ENCODE measurements at regions not wholly inside any gene's neighbourhood (a gene's known extent, or its start where the extent isn't known, plus 50 kb on each side); places are given as distances from the start of the nearest gene placed in this dataset.

DNA sequence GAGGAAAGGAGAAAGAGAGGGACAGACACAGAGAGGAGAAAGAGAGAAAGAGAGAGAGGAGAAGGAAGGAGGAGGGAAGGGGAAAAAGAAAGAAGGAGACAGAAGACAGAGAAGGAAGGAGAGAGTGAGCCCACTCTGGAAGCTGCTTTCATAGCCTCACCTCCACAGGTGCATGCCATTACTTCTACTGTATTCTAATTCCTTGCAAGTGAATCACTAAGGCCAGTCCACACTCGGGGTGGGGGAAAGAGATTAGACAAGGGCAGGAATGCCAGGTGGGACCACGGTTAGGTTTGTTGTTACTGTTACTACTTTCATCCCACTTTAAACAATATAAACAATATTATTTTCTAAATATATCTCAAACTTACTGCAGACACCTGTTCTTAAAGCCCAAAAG, 684.5 kb upstream of the ARGLU1 start:
- Histone ChIP-seq H3K9me3 (ENCODE audit: control insufficient read depth, insufficient read depth, low read depth, low read length) (no peaks in the 10 kb centered on the region), H3K4me1 (ENCODE audit: control insufficient read depth, insufficient read depth, low read length) (no peaks in the 10 kb centered on the region), H3K4me3 (ENCODE audit: low read depth, low read length) (no peak overlapping the region), H3K27ac (ENCODE audit: extremely low read depth, low read depth, low read length) (no peak overlapping the region), H3K36me3 (ENCODE audit: control insufficient read depth in 2 of 2, insufficient read depth in 1 of 2, low read length in 2 of 2) (no peaks in the 10 kb centered on the region)
- POLR2A ChIA-PET: no interaction called here
- CTCF ChIA-PET: interaction anchor here (0.7 kb wide), 1 partner anchor 1389 kb away, joined by 3 read pairs; no protein-coding TSS in a partner anchor
- no peak for TF ChIP-seq ZNF830 (tag by site-specific recombination; IDR thresholded peaks at IDR 0.05; ENCODE audit: low read depth)
- no peak for TF ChIP-seq ZNF585B (tag by site-specific recombination; IDR thresholded peaks at IDR 0.05)
- TF ChIP-seq ZNF324 (tag by site-specific recombination; IDR thresholded peaks at IDR 0.05): no peak
- TF ChIP-seq ZNF416 (tag by site-specific recombination; IDR thresholded peaks at IDR 0.05): no peak
- no peak for TF ChIP-seq ZNF791 (tag by site-specific recombination; IDR thresholded peaks at IDR 0.05)
- no peak for TF ChIP-seq ZNF621 (tag by site-specific recombination; IDR thresholded peaks at IDR 0.05)
- TF ChIP-seq FEZF1 (tag by site-specific recombination; IDR thresholded peaks at IDR 0.05): no peak
- no peak for TF ChIP-seq ZFP41 (tag by site-specific recombination; IDR thresholded peaks at IDR 0.05; ENCODE audit: borderline replicate concordance)
- TF ChIP-seq, protein P1, sequence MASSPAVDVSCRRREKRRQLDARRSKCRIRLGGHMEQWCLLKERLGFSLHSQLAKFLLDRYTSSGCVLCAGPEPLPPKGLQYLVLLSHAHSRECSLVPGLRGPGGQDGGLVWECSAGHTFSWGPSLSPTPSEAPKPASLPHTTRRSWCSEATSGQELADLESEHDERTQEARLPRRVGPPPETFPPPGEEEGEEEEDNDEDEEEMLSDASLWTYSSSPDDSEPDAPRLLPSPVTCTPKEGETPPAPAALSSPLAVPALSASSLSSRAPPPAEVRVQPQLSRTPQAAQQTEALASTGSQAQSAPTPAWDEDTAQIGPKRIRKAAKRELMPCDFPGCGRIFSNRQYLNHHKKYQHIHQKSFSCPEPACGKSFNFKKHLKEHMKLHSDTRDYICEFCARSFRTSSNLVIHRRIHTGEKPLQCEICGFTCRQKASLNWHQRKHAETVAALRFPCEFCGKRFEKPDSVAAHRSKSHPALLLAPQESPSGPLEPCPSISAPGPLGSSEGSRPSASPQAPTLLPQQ (tag by site-specific recombination; IDR thresholded peaks at IDR 0.05): no peak
- TF ChIP-seq ZNF48 (tag by site-specific recombination; IDR thresholded peaks at IDR 0.05): no peak
- TF ChIP-seq ZNF146 (tag by site-specific recombination; IDR thresholded peaks at IDR 0.05): no peak
- TF ChIP-seq SP2 (tag by site-specific recombination; IDR thresholded peaks at IDR 0.05): no peak
- TF ChIP-seq ZBTB8A (tag by site-specific recombination; IDR thresholded peaks at IDR 0.05): no peak
- TF ChIP-seq MZF1 (tag by site-specific recombination; IDR thresholded peaks at IDR 0.05; ENCODE audit: borderline replicate concordance): no peak
- TF ChIP-seq ZXDB (tag by site-specific recombination; IDR thresholded peaks at IDR 0.05): no peak
- TF ChIP-seq, protein P2, sequence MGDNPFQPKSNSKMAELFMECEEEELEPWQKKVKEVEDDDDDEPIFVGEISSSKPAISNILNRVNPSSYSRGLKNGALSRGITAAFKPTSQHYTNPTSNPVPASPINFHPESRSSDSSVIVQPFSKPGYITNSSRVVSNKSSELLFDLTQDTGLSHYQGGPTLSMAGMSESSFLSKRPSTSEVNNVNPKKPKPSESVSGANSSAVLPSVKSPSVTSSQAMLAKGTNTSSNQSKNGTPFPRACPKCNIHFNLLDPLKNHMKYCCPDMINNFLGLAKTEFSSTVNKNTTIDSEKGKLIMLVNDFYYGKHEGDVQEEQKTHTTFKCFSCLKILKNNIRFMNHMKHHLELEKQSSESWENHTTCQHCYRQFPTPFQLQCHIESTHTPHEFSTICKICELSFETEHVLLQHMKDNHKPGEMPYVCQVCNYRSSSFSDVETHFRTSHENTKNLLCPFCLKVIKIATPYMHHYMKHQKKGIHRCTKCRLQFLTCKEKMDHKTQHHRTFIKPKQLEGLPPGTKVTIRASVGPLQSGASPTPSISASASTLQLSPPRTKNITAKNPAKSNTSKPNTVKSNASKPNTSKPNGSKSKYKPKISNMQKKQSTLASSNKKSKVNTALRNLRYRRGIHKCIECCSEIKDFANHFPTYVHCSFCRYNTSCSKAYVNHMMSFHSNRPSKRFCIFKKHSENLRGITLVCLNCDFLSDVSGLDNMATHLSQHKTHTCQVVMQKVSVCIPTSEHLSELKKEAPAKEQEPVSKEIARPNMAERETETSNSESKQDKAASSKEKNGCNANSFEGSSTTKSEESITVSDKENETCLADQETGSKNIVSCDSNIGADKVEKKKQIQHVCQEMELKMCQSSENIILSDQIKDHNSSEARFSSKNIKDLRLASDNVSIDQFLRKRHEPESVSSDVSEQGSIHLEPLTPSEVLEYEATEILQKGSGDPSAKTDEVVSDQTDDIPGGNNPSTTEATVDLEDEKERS (tag by site-specific recombination; IDR thresholded peaks at IDR 0.05): no peak
- TF ChIP-seq ZNF138 (tag by site-specific recombination; IDR thresholded peaks at IDR 0.05; ENCODE audit: borderline replicate concordance): no peak
- TF ChIP-seq ZNF549 (tag by site-specific recombination; IDR thresholded peaks at IDR 0.05): no peak
- no peak for TF ChIP-seq OSR2 (tag by site-specific recombination; IDR thresholded peaks at IDR 0.05)

DNA sequence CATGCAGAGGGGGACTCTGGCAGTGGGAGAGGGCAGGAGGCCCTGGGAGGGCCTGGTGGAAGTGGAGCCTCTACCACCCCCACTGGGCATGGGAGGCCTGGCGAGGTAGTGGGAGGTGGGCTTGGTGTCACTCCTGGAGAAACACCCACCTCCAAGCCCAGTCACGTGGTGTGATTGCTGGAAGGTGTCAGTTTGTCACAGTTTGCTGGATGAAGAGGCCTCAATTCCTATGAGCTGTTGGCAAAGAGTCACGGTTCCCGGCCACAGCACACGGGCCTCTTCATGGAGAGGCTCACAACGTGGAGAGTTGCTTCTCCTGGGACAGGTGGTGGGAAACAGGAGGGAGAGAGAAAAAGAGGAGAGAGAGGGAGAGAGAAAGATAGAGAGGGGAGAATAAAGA, 684.1 kb upstream of the ARGLU1 start:
- Histone ChIP-seq H3K36me3 (ENCODE audit: control insufficient read depth in 2 of 2, insufficient read depth in 1 of 2, low read length in 2 of 2) (no peaks in the 10 kb centered on the region), H3K9me3 (ENCODE audit: control insufficient read depth, insufficient read depth, low read depth, low read length) (no peaks in the 10 kb centered on the region), H3K4me1 (ENCODE audit: control insufficient read depth, insufficient read depth, low read length) (no peaks in the 10 kb centered on the region), H3K4me3 (ENCODE audit: low read depth, low read length) (no peak overlapping the region), H3K27ac (ENCODE audit: extremely low read depth, low read depth, low read length) (no peak overlapping the region)
- TF ChIP-seq SP2 (tag by site-specific recombination; IDR thresholded peaks at IDR 0.05) (no peak), ZBTB17 (tag by site-specific recombination; IDR thresholded peaks at IDR 0.05) (no peak), ZNF677 (tag by site-specific recombination; IDR thresholded peaks at IDR 0.05) (no peak), ZNF654 (tag by site-specific recombination; IDR thresholded peaks at IDR 0.05; ENCODE audit: low read depth) (no peak), ZEB2 (tag by site-specific recombination; IDR thresholded peaks at IDR 0.05) (no peak), ZNF513 (tag by site-specific recombination; IDR thresholded peaks at IDR 0.05) (no peak)
- POLR2A ChIA-PET: no interaction called here
- CTCF ChIA-PET: interaction anchor here (0.5 to 0.7 kb wide), 2 partner anchors 483 to 1390 kb away, joined by 3 read pairs; no protein-coding TSS in a partner anchor
